Gastrocnemius medialis (tissue), 4 donors: ENCODE measurements at regions not wholly inside any gene's neighbourhood (a gene's known extent, or its start where the extent isn't known, plus 50 kb on each side); places are given as distances from the start of the nearest gene placed in this dataset.

Experiments used
- ATAC-seq, 2 donors: fragments of 150-250 bp; one replicate each; pipeline ENCODE4 v1.9.1; 2016
- DNase-seq, 2 donors: peaks; one replicate each; pipeline ENCODE4 v3.0.0-alpha.2; 2019
- H3K27ac ChIP-seq, 4 donors: fragments of 200-600 bp; sonication (generic); 1 replicate in 1 of 4; 2 replicates in 3 of 4; pipeline ENCODE4 v1.5.1; 2016 to 2018; ENCODE audit warnings: mild to moderate bottlenecking in 2 of 4, moderate library complexity in 1 of 4
- H3K27me3 ChIP-seq, 3 donors: fragments of 200-600 bp; sonication (generic) in 2 of 3; 1 replicate in 1 of 3; 2 replicates in 2 of 3; pipeline versions ENCODE4 v1.5.1 to v1.6.0; 2016 to 2019; ENCODE audit warnings: mild to moderate bottlenecking in 1 of 3, moderate library complexity in 1 of 3
- H3K36me3 ChIP-seq, 2 donors: fragments of 200-600 bp; sonication (generic) in 1 of 2; one replicate each; pipeline ENCODE4 v1.5.1; 2017 to 2018
- H3K4me1 ChIP-seq, 2 donors: fragments of 200-600 bp; sonication (generic) in 1 of 2; one replicate each; pipeline ENCODE4 v1.5.1; 2016 to 2017; ENCODE audit warnings: mild to moderate bottlenecking in 2 of 2
- H3K4me3 ChIP-seq, 4 donors: fragments of 200-600 bp; sonication (generic) in 3 of 4; 1 replicate in 1 of 4; 2 replicates in 3 of 4; pipeline ENCODE4 v1.5.1; 2016 to 2019; ENCODE audit warnings: mild to moderate bottlenecking in 2 of 4
- H3K9me3 ChIP-seq, 3 donors: fragments of 200-600 bp; sonication (generic) in 2 of 3; 1 replicate in 1 of 3; 2 replicates in 2 of 3; pipeline ENCODE4 v1.5.1; 2016 to 2019
- CTCF ChIP-seq, 5 experiments: fragments of 450-650 bp in 3 of 5; fragments of 200-600 bp in 2 of 5; sonication (generic) in 2 of 5; IDR thresholded peaks in 4 of 5; conservative IDR thresholded peaks in 1 of 5; 1 replicate in 4 of 5; 2 replicates in 1 of 5; pipeline ENCODE4 v1.5.1; 2016 to 2019; ENCODE audit warnings: antibody characterized with exemption in 5 of 5, mild to moderate bottlenecking in 3 of 5, moderate library complexity in 3 of 5
- POLR2A ChIP-seq, 2 donors: fragments of 450-650 bp; IDR thresholded peaks; one replicate each; pipeline ENCODE4 v1.6.1; 2017; ENCODE audit warnings: antibody characterized with exemption in 2 of 2, mild to moderate bottlenecking in 2 of 2, moderate library complexity in 2 of 2
- in situ Hi-C, 4 donors: fragments of 200-750 bp; cut with MboI; loops; one replicate each; pipeline versions ENCODE4 v1.15.0 to v1.8.0; 2017; ENCODE audit warnings: low sequenced_read_pairs in 4 of 4
- intact Hi-C: fragments of 100-400 bp; cut with DNase I; formaldehyde crosslinking; loops from one replicate; pipeline ENCODE4 v1.15.1; 2023; ENCODE audit warnings: low total_unique reads

GRCh38 chr10:10927608-10928007, 90.1 kb upstream of the CELF2 start:
- H3K9me3 ChIP-seq, result no peaks in the 10 kb centered on the region
- H3K27ac ChIP-seq, result no peak overlapping the region
- ATAC-seq, result no peak
- in situ Hi-C loops, result no loop called here
- no peaks in the 10 kb centered on the region for H3K36me3 ChIP-seq
- H3K27me3 ChIP-seq, result peaks cover 0 to 2% (median 0%) of the 10 kb centered on the region in 3 donors
- no peaks in the 10 kb centered on the region for H3K4me1 ChIP-seq
- no peak overlapping the region for H3K4me3 ChIP-seq
- TF ChIP-seq CTCF (IDR thresholded peaks at IDR 0.05 in 4 of 5, conservative IDR thresholded peaks at IDR 0.05 in 1 of 5) (no peak), POLR2A (IDR thresholded peaks at IDR 0.05) (no peak)
- DNase-seq, result no peak
- intact Hi-C loops, result no loop called here

GRCh38 chr10:10930979-10931743, 86.5 kb upstream of the CELF2 start:
- intact Hi-C loops (no loop called here), in situ Hi-C loops (no loop called here)
- Histone ChIP-seq H3K4me3 (no peak overlapping the region), H3K4me1 (peaks cover 8 to 14% of the 10 kb centered on the region in 2 donors), H3K9me3 (no peaks in the 10 kb centered on the region), H3K36me3 (no peaks in the 10 kb centered on the region), H3K27ac (no peak overlapping the region), H3K27me3 (no peaks in the 10 kb centered on the region)
- TF ChIP-seq POLR2A (IDR thresholded peaks at IDR 0.05) (no peak), CTCF (IDR thresholded peaks at IDR 0.05 in 4 of 5, conservative IDR thresholded peaks at IDR 0.05 in 1 of 5) (no peak)
- ATAC-seq (no peak), DNase-seq (no peak)

GRCh38 chr10:10935032-10935431, 82.6 kb upstream of the CELF2 start:
- TF ChIP-seq CTCF (IDR thresholded peaks at IDR 0.05 in 4 of 5, conservative IDR thresholded peaks at IDR 0.05 in 1 of 5), result no peak
- no peak for TF ChIP-seq POLR2A (IDR thresholded peaks at IDR 0.05)
- H3K27ac ChIP-seq, result no peak overlapping the region
- no peaks in the 10 kb centered on the region for H3K36me3 ChIP-seq
- no peak for DNase-seq
- ATAC-seq, result peak; percentile 39 to 74
- H3K4me3 ChIP-seq, result no peak overlapping the region
- H3K4me1 ChIP-seq, result peaks cover 8 to 14% of the 10 kb centered on the region in 2 donors
- intact Hi-C loops (no loop called here), in situ Hi-C loops (no loop called here)
- H3K27me3 ChIP-seq, result no peaks in the 10 kb centered on the region
- no peaks in the 10 kb centered on the region for H3K9me3 ChIP-seq

GRCh38 chr10:10938676-10939075, 79.0 kb upstream of the CELF2 start:
- Histone ChIP-seq H3K9me3 (no peaks in the 10 kb centered on the region), H3K27ac (no peak overlapping the region), H3K4me1 (peaks cover 8 to 14% of the 10 kb centered on the region in 2 donors), H3K36me3 (no peaks in the 10 kb centered on the region), H3K4me3 (no peak overlapping the region), H3K27me3 (no peaks in the 10 kb centered on the region)
- TF ChIP-seq POLR2A (IDR thresholded peaks at IDR 0.05) (no peak), CTCF (IDR thresholded peaks at IDR 0.05 in 4 of 5, conservative IDR thresholded peaks at IDR 0.05 in 1 of 5) (no peak)
- DNase-seq (no peak), ATAC-seq (no peak)
- intact Hi-C loops (no loop called here), in situ Hi-C loops (no loop called here)
